Progenitor cell of endocrine pancreas (in vitro differentiated cells): ENCODE measurements at regions not wholly inside any gene's neighbourhood (a gene's known extent, or its start where the extent isn't known, plus 50 kb on each side); places are given as distances from the start of the nearest gene placed in this dataset.

Experiments used
- DNase-seq: peaks from one replicate; pipeline ENCODE4 v3.0.0; 2021; ENCODE audit warnings: low spot score; ENCODE audit not compliant: unreplicated experiment
- H3K27ac Mint-ChIP-seq: 2 replicates; pipeline ENCODE4 v1.8.0; 2021; ENCODE audit warnings: mild to moderate bottlenecking, moderate library complexity, mixed read lengths
- H3K27me3 Mint-ChIP-seq: 2 replicates; pipeline ENCODE4 v1.8.0; 2021; ENCODE audit warnings: mixed read lengths
- H3K36me3 Mint-ChIP-seq: 2 replicates; pipeline ENCODE4 v1.8.0; 2022; ENCODE audit warnings: mixed read lengths; ENCODE audit not compliant: insufficient read depth
- H3K4me1 Mint-ChIP-seq: 2 replicates; pipeline ENCODE4 v1.8.0; 2021; ENCODE audit warnings: low read depth, mixed read lengths
- H3K4me3 Mint-ChIP-seq: 2 replicates; pipeline ENCODE4 v1.8.0; 2021; ENCODE audit warnings: low read depth, mild to moderate bottlenecking, moderate library complexity, mixed read lengths
- H3K9me3 Mint-ChIP-seq: 2 replicates; pipeline ENCODE4 v1.8.0; 2021; ENCODE audit warnings: low read depth, mixed read lengths
- CTCF ChIP-seq: fragments of 200-600 bp; sonication (generic); IDR thresholded peaks from one replicate; pipeline ENCODE4 v1.5.0; 2021; ENCODE audit warnings: antibody characterized with exemption, mild to moderate bottlenecking; ENCODE audit not compliant: unreplicated experiment

- Mint-ChIP-seq H3K4me3 (no peak overlapping the region), H3K9me3 (peaks cover 4% of the 10 kb centered on the region), H3K27me3 (peaks cover 11% of the 10 kb centered on the region), H3K27ac (no peak overlapping the region), H3K4me1 (peaks cover 11% of the 10 kb centered on the region), H3K36me3 (no peaks in the 10 kb centered on the region)
- TF ChIP-seq CTCF = no peak
- no peak for DNase-seq
Observed at GRCh38 chr13:31675440-31675953, 63.8 kb upstream of the RXFP2 start.

- no peak for DNase-seq
- Mint-ChIP-seq H3K27ac (no peak overlapping the region), H3K4me3 (no peak overlapping the region), H3K9me3 (no peaks in the 10 kb centered on the region), H3K36me3 (no peaks in the 10 kb centered on the region), H3K27me3 (peaks cover 2% of the 10 kb centered on the region), H3K4me1 (no peaks in the 10 kb centered on the region)
- no peak for TF ChIP-seq CTCF
Observed at GRCh38 chr13:31681133-31681532, 58.2 kb upstream of the RXFP2 start.

- no peak for DNase-seq
- peaks cover 1% of the 10 kb centered on the region for H3K9me3 Mint-ChIP-seq
- H3K4me1 Mint-ChIP-seq = no peaks in the 10 kb centered on the region
- peaks cover 4% of the 10 kb centered on the region for H3K27me3 Mint-ChIP-seq
- H3K27ac Mint-ChIP-seq = no peak overlapping the region
- no peak for TF ChIP-seq CTCF
- H3K36me3 Mint-ChIP-seq = no peaks in the 10 kb centered on the region
- H3K4me3 Mint-ChIP-seq = no peak overlapping the region
Observed at GRCh38 chr13:31684466-31684865, 54.9 kb upstream of the RXFP2 start.

GRCh38 chr13:31686670-31687425 is 52.5 kb upstream of the RXFP2 start:
- Mint-ChIP-seq H3K9me3 (peaks cover 19% of the 10 kb centered on the region), H3K27ac (no peak overlapping the region), H3K36me3 (no peaks in the 10 kb centered on the region), H3K4me1 (peaks cover 3% of the 10 kb centered on the region), H3K4me3 (no peak overlapping the region), H3K27me3 (peaks cover 5% of the 10 kb centered on the region)
- TF ChIP-seq CTCF = no peak
- no peak for DNase-seq
